KG1 (cell line): ENCODE measurements at regions not wholly inside any gene's neighbourhood (a gene's known extent, or its start where the extent isn't known, plus 50 kb on each side); places are given as distances from the start of the nearest gene placed in this dataset.

Experiments
- DNase-seq: peaks from one replicate; lab custom pipeline; 2025; lab: John Stamatoyannopoulos, UW

- no peak for DNase-seq
Measured at GRCh38 chr13:111557921-111558699, 237.7 kb downstream of the TEX29 start.

- DNase-seq: no peak
Measured at GRCh38 chr13:111558700-111559088, 238.3 kb downstream of the TEX29 start.

GRCh38 chr13:111559612-111560403 is 239.4 kb downstream of the TEX29 start:
- peak; percentile 3 for DNase-seq

DNA sequence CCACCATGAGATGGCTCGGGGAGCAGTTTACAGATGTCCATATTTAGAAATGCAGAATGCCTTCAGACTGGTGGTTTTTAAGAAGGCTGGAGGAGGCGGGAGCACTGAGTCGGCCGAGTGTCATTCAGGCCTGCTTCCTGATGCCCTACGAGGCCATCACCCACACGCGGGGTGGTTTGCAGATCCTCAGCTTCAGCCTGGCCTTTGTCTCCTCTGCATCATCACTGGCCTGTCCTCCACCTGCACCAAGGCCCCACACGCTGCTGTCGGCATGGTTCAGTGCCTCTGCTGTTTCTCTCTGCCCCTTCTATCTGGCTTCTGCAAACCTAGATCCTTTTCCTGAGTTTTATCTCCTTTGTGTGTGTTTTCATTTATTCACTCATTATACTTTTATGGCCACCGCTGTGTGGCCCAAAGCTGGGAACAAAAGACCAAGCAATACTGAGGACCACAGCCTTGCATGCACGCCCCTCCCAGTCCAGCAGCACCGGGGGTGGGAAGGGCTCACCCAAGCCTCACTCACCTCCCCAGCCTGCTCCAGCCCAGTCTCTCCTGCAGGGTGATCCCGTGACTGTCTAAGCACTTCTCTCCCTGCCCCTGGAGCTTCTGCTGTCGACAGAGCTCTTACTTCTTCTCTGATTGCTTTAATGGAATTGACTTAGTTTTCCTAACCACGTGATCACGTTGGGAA is 240.8 kb downstream of the TEX29 start:
- no peak for DNase-seq

DNA sequence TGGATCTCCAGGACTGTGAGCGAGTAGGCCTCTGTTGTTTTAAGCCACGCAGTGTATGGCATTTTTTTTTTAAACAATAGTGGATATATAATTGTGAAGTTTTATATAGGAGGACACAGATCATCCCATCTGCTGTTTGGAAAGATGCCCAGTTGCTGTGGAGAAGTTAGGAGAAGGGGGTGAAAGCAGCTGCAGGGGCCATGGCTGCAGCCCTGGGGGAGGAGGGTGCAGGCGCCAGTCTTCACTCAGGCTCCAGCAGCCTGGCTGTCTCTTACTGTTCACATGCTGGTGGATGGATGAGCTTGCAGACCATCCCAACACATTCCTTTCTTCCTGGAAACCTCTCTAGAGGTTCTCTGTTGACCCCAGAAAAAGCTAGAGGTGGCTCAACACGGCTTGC is 242.3 kb downstream of the TEX29 start:
- DNase-seq: no peak

DNA sequence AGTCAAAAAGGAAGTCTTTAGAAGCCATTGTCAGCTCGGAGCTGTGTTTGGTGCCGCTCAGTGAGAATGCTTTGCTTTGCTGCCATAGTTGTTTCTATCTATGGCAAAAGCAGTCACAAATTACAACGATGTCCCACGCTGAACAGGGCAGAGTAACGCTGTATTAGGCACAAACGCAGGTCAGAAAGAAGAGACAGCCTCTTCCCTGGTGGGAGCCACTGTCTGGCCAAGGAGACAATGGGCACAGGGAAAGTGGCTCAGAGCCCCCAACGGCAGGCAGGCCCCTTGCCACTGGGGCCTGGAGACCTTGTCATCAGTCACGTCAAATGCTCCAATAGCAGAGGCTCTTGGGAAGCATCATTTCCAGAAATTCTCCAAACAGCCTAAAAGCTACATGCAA is 244.2 kb downstream of the TEX29 start:
- no peak for DNase-seq

DNA sequence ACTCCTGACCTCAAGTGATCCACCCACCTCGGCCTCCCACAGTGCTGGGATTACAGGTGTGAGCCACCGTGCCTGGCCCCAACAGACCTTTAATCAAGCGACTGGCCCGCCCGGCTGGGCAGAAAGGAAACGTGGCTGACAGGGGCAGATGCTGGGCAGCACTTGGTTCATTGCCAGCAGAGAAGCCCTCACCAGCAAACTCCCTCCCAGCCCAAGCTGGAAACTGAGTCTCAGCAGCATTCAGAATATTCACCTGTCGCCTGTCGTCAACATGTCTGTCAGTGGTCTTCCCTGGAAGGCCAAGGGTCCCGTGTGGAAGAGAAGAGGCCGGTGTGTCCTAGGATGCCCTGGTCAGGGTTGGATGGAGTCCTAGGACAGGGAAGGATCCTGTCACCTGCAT is 245.0 kb downstream of the TEX29 start:
- no peak for DNase-seq

- DNase-seq: no peak
Measured at GRCh38 chr13:111566567-111566966, 246.1 kb downstream of the TEX29 start.

DNA sequence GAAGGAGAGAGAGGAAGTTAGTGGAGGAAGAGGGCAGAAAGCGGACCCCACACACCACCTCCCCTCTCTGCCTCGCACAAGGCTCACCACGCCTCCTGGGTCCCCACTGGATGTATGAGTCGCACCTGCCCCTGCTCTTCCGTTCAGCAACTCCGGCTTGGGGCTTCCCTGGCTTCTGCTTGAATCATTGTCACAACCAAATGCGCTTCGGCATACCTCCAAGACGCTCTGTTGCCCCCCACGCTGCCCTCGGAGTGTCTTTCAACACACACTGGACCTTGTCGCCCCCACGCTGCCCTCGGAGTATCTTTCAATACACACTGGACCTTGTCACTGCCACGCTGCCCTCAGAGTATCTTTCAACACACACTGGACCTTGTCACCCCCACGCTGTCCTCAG is 247.2 kb downstream of the TEX29 start:
- no peak for DNase-seq

GRCh38 chr13:111568290-111568689 is 247.8 kb downstream of the TEX29 start:
- no peak for DNase-seq

- no peak for DNase-seq
Measured at GRCh38 chr13:111570911-111571310, 250.5 kb downstream of the TEX29 start.

DNA sequence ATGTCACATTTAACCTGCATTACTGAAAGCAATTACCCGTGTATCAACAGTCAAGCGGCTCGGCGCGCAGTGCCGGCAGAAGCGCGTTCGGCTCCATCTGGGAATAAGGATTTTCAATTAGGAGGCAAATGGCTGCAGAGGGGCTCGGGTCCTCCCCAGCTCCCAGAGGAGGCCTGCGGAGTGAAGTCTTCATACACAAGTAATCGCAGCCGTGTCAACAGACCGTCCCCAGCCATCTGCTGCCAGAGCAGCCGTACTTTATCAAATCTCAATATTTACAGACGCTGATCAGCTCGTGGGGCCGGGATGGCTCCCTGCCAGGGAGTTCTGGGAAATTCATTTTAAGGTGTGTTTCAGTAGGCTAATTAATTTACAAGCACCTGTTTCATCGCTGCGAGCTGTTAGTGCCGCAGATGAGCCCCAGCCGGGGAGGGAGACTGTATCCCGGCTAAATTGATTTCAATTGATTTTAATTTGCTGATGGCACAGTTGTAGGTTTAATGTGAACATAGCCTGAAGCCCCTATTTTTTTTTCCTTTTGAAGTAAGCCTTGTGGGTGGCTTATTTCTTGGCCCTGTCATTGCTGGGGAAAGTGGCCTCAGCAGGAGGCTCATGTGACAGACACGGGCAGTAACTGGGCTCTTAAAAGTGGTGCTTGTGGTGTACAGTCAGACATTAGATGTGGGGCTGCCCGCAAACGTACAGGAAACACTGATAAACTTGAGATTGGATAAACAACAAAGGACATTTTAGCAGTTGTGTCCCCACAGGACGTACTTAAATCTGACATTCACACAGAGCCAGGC is 252.7 kb downstream of the TEX29 start:
- DNase-seq: no peak

DNA sequence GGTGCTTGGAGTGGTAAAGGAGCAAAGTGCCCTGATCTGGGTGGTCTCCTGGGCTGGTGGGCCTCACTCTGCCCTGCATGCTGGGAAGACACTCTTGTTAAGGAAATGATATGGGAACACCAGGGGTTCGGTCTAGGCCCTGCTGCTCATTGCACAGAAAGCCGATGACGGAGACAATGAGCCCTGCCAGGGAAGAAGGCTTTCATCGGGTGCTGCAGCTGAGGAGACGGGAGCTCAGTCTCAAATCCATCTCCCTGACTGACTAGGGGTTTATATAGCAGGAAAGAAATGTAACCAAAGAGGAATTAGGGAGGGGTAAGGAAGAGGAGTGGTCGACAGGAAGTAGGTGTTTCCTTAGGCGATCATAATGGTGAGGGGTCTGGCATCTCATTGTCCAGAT is 253.4 kb downstream of the TEX29 start:
- no peak for DNase-seq

- DNase-seq: no peak
Measured at GRCh38 chr13:111575276-111575675, 254.8 kb downstream of the TEX29 start.

DNA sequence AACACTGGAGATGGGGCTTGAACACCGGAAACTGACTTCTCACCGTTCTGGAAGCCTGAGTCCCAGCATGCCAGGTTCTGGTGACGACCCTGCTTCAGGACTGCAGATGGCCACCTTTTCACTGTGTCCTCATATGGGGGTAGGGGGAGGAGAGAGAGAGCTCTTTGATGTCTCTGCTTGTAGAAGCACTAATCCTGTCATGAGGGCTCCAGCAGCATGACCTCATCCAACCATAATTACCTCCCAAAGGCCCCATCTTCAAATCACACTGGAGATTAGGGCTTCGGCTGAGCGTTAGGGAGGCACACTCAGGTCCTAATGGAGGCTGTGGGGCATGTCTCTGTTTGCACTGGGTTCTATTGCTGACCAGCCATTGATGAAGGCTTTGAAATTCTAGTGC is 255.3 kb downstream of the TEX29 start:
- DNase-seq: no peak

GRCh38 chr13:111577208-111577828 is 256.9 kb downstream of the TEX29 start:
- no peak for DNase-seq

- DNase-seq: no peak
Measured at GRCh38 chr13:111577956-111578605, 257.6 kb downstream of the TEX29 start.

GRCh38 chr13:111584101-111584672 is 263.7 kb downstream of the TEX29 start:
- DNase-seq: no peak

- no peak for DNase-seq
Measured at GRCh38 chr13:111584870-111585269, 264.4 kb downstream of the TEX29 start.

GRCh38 chr13:111586291-111586690 is 265.8 kb downstream of the TEX29 start:
- no peak for DNase-seq

DNA sequence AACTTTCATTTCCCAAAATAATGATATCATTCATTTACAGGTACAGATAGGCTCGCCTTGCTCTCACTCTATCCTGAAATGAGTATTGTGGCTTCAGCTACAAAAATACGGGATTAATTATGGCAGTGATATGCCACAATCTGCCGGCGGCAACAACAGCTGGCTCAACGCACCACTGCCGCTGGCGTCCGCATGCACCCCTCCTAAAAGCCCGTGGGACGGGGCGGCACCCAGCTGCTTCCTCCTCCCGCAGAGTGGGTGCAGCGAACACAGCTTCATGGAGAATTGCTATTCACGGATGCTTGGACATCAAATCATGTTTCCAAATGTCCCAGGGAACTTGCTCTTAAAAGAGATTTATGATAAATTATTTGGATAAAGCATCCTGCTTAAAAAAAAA is 266.8 kb downstream of the TEX29 start:
- DNase-seq: no peak
